H54 (cell line): ENCODE measurements at regions not wholly inside any gene's neighbourhood (a gene's known extent, or its start where the extent isn't known, plus 50 kb on each side); places are given as distances from the start of the nearest gene placed in this dataset.

Experiments used
- DNase-seq: peaks from one replicate; pipeline ENCODE4 v3.0.0; 2011; ENCODE audit warnings: low spot score, mixed read lengths; ENCODE audit not compliant: insufficient read length
- FAIRE-seq: peaks from 3 replicates; lab custom pipeline; 2011; peaks lifted over from hg19 to GRCh38; lab: Jason Lieb, UNC
- POLR2A ChIP-seq: IDR thresholded peaks from 2 replicates; pipeline ENCODE4 v1.6.1; 2011; ENCODE audit warnings: low read depth, mild to moderate bottlenecking, low read length

- DNase-seq, result no peak
- no peak for TF ChIP-seq POLR2A
- FAIRE-seq, result no peak
These were observed 185.4 kb downstream of the TFCP2L1 start for GRCh38 chr2:121099329-121100290.

GRCh38 chr2:121101093-121101715, 183.8 kb downstream of the TFCP2L1 start:
- no peak for TF ChIP-seq POLR2A
- FAIRE-seq (no peak), DNase-seq (no peak)

GRCh38 chr2:121102941-121103340, 182.1 kb downstream of the TFCP2L1 start:
- TF ChIP-seq POLR2A, result no peak
- FAIRE-seq (no peak), DNase-seq (no peak)

- TF ChIP-seq POLR2A, result no peak
- DNase-seq (no peak), FAIRE-seq (no peak)
These were observed 181.0 kb downstream of the TFCP2L1 start for GRCh38 chr2:121103960-121104359.

GRCh38 chr2:121104721-121105141, 180.3 kb downstream of the TFCP2L1 start:
- no peak for DNase-seq
- no peak for FAIRE-seq
- TF ChIP-seq POLR2A, result no peak

GRCh38 chr2:121110924-121111323, 174.1 kb downstream of the TFCP2L1 start:
- FAIRE-seq (no peak), DNase-seq (no peak)
- no peak for TF ChIP-seq POLR2A

GRCh38 chr2:121118951-121119350, 166.1 kb downstream of the TFCP2L1 start:
- FAIRE-seq (no peak), DNase-seq (no peak)
- TF ChIP-seq POLR2A, result no peak

- no peak for FAIRE-seq
- no peak for TF ChIP-seq POLR2A
- no peak for DNase-seq
These were observed 164.6 kb downstream of the TFCP2L1 start for GRCh38 chr2:121120411-121120810.

- no peak for FAIRE-seq
- no peak for DNase-seq
These were observed 164.0 kb downstream of the TFCP2L1 start for GRCh38 chr2:121120991-121121390.

GRCh38 chr2:121121661-121122060, 163.3 kb downstream of the TFCP2L1 start:
- DNase-seq (no peak), FAIRE-seq (no peak)
- TF ChIP-seq POLR2A, result no peak

More at GRCh38 chr2:121120991-121121390, 164.0 kb downstream of the TFCP2L1 start:
- no peak for TF ChIP-seq POLR2A

- no peak for TF ChIP-seq POLR2A
- no peak for DNase-seq
- no peak for FAIRE-seq
These were observed 161.7 kb downstream of the TFCP2L1 start for GRCh38 chr2:121123268-121123667.

- TF ChIP-seq POLR2A, result no peak
- FAIRE-seq (no peak), DNase-seq (no peak)
These were observed 160.7 kb downstream of the TFCP2L1 start for GRCh38 chr2:121124330-121124729.

- TF ChIP-seq POLR2A, result no peak
- DNase-seq (no peak), FAIRE-seq (no peak)
These were observed 159.7 kb downstream of the TFCP2L1 start for GRCh38 chr2:121125350-121125749.
